ENCODE measurements at regions not wholly inside any gene's neighbourhood (a gene's known extent, or its start where the extent isn't known, plus 50 kb on each side); places are given as distances from the start of the nearest gene placed in this dataset.

DNA sequence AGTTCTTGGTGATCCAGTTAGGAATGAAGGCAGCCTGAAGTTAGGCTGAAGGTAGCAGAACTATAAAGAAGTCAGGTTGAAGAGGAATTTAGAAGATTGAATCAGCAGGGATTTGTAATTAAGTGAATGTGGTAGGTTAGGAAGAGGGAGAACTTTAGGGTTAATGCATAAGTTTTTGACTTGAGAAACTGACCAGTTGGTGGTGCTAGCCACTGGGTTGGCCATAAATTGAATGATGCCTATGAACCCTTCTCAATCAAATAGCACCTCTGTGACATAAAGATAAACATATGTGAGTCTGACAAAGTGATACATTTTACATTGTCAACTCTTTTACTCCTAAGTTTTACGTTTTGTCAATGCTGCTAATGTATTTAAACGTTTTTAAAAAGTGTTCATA lies 290.6 kb upstream of the NAV3 start:
- Mint-ChIP-seq H3K27me3 (ENCODE audit: insufficient read depth, unreplicated experiment) (no peaks in the 10 kb centered on the region), H3K36me3 (ENCODE audit: insufficient read depth, unreplicated experiment) (no peaks in the 10 kb centered on the region), H3K4me1 (ENCODE audit: insufficient read depth, unreplicated experiment) (peaks cover 8% of the 10 kb centered on the region), H3K4me3 (ENCODE audit: unreplicated experiment) (no peak overlapping the region), H3K9me3 (ENCODE audit: unreplicated experiment) (no peaks in the 10 kb centered on the region), H3K27ac (ENCODE audit: low read depth, unreplicated experiment) (no peak overlapping the region)
- TF ChIP-seq, protein P1, sequence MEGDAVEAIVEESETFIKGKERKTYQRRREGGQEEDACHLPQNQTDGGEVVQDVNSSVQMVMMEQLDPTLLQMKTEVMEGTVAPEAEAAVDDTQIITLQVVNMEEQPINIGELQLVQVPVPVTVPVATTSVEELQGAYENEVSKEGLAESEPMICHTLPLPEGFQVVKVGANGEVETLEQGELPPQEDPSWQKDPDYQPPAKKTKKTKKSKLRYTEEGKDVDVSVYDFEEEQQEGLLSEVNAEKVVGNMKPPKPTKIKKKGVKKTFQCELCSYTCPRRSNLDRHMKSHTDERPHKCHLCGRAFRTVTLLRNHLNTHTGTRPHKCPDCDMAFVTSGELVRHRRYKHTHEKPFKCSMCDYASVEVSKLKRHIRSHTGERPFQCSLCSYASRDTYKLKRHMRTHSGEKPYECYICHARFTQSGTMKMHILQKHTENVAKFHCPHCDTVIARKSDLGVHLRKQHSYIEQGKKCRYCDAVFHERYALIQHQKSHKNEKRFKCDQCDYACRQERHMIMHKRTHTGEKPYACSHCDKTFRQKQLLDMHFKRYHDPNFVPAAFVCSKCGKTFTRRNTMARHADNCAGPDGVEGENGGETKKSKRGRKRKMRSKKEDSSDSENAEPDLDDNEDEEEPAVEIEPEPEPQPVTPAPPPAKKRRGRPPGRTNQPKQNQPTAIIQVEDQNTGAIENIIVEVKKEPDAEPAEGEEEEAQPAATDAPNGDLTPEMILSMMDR (IDR thresholded peaks at IDR 0.05; ENCODE audit: unreplicated experiment) = no peak
- POLR2A ChIA-PET = no interaction called here
- BruUV-seq (replicated peaks) = no TSS peak
- intact Hi-C loops (cut with micrococcal nuclease) = no loop called here
- no peak for DNase-seq (ENCODE audit: unreplicated experiment)
- CTCF ChIA-PET = interaction anchor here (1.4 kb wide), 1 partner anchor 145 kb away, joined by 3 read pairs; no protein-coding TSS in a partner anchor

DNA sequence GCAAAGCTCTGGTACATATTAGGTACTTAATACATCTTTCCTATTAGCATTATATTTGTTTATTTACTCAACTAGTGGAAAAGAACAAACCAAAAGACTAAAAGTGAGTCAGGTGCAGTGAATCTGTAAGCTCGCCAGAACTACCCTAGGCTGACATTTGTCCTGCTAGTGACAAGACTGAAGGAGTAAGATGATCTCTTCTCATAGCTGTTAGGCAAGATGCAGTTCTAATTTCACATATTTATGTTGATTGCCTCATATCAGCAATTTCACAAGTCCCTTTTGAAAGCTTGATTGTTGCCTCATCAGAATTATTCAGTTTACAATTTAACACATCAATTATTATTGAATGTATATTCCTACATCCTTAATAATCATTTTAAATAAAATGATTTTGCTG lies 293.0 kb upstream of the NAV3 start:
- H3K4me3 Mint-ChIP-seq (ENCODE audit: unreplicated experiment) = no peak overlapping the region
- POLR2A ChIA-PET = interaction anchor here (0.9 to 1.0 kb wide), 2 partner anchors 35 to 306 kb away, joined by 3 read pairs; no protein-coding TSS in a partner anchor
- TF ChIP-seq, protein P1 (IDR thresholded peaks at IDR 0.05; ENCODE audit: unreplicated experiment) = no peak

DNA sequence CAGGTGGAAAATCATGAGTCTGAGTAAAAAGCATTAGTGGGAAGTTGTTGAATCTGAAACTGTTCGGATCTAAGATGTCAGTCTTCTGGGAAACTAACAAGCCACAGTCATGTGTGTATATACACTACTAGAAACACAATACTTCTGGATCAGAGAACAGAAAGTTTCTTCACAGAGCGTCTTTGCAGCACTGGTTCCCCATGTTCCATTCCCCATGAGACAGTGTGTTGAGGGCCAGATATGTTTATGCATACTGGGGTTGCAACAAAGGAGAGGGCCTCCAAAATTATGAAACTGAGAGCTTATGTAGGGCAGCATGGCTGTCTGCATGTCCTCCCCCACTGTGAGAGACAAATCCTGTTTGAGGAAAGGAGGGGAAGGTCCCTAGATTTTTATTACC lies 295.0 kb upstream of the NAV3 start:
- TF ChIP-seq, protein P1 (IDR thresholded peaks at IDR 0.05; ENCODE audit: unreplicated experiment) = no peak
- ChIA-PET CTCF (no interaction called here), POLR2A (interaction anchor here (0.9 to 1.2 kb wide), 2 partner anchors 8 to 14 kb away, joined by 3 to 4 read pairs; no protein-coding TSS in a partner anchor)
- BruUV-seq (replicated peaks) = no TSS peak
- Mint-ChIP-seq H3K4me3 (ENCODE audit: unreplicated experiment) (no peak overlapping the region), H3K4me1 (ENCODE audit: insufficient read depth, unreplicated experiment) (peaks cover 8% of the 10 kb centered on the region), H3K9me3 (ENCODE audit: unreplicated experiment) (no peaks in the 10 kb centered on the region), H3K36me3 (ENCODE audit: insufficient read depth, unreplicated experiment) (no peaks in the 10 kb centered on the region), H3K27ac (ENCODE audit: low read depth, unreplicated experiment) (no peak overlapping the region), H3K27me3 (ENCODE audit: insufficient read depth, unreplicated experiment) (no peaks in the 10 kb centered on the region)
- no peak for DNase-seq (ENCODE audit: unreplicated experiment)
- intact Hi-C loops (cut with micrococcal nuclease) = no loop called here

More for the DNA sequence above, 293.0 kb upstream of the NAV3 start:
- Mint-ChIP-seq H3K36me3 (ENCODE audit: insufficient read depth, unreplicated experiment) (no peaks in the 10 kb centered on the region), H3K27ac (ENCODE audit: low read depth, unreplicated experiment) (no peak overlapping the region), H3K9me3 (ENCODE audit: unreplicated experiment) (no peaks in the 10 kb centered on the region), H3K4me1 (ENCODE audit: insufficient read depth, unreplicated experiment) (peaks cover 8% of the 10 kb centered on the region), H3K27me3 (ENCODE audit: insufficient read depth, unreplicated experiment) (no peaks in the 10 kb centered on the region)
- intact Hi-C loops (cut with micrococcal nuclease) = no loop called here
- peak; percentile 86 for DNase-seq (ENCODE audit: unreplicated experiment)
- no TSS peak for BruUV-seq (replicated peaks)
- CTCF ChIA-PET = no interaction called here

DNA sequence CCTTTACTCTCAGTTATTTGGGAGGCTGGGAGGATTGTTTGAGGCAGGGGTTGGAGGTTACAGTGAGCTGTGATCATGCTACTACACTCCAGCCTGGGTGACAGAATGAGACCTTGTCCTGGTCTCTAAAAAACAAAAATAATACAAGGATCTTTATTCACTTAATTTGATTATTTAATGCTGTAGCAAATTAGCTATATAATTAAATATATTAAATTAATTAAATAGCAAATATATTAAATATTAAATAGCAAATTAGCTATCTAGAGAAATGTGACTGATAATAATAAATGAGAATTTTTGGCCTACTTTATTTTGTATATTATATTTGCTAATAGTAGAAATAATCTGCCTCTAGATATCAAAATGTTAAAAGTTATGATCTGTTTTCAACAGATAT lies 298.8 kb upstream of the NAV3 start:
- Mint-ChIP-seq H3K36me3 (ENCODE audit: insufficient read depth, unreplicated experiment) (no peaks in the 10 kb centered on the region), H3K4me3 (ENCODE audit: unreplicated experiment) (no peak overlapping the region), H3K27ac (ENCODE audit: low read depth, unreplicated experiment) (no peak overlapping the region), H3K9me3 (ENCODE audit: unreplicated experiment) (peaks cover 7% of the 10 kb centered on the region), H3K4me1 (ENCODE audit: insufficient read depth, unreplicated experiment) (no peaks in the 10 kb centered on the region), H3K27me3 (ENCODE audit: insufficient read depth, unreplicated experiment) (no peaks in the 10 kb centered on the region)
- DNase-seq (ENCODE audit: unreplicated experiment) = no peak
- TF ChIP-seq, protein P1 (IDR thresholded peaks at IDR 0.05; ENCODE audit: unreplicated experiment) = no peak
- BruUV-seq (replicated peaks) = no TSS peak
- ChIA-PET CTCF (interaction anchor here (0.6 kb wide), 1 partner anchor 227 kb away, joined by 3 read pairs; no protein-coding TSS in a partner anchor), POLR2A (interaction anchor here (0.9 kb wide), 1 partner anchor 10 kb away, joined by 4 read pairs; no protein-coding TSS in a partner anchor)
- intact Hi-C loops (cut with micrococcal nuclease) = no loop called here
